HL-60 (cell line): ENCODE measurements at regions not wholly inside any gene's neighbourhood (a gene's known extent, or its start where the extent isn't known, plus 50 kb on each side); places are given as distances from the start of the nearest gene placed in this dataset.

Experiments
- DNase-seq, 2 experiments: peaks; one replicate each; pipeline ENCODE4 v3.0.0-alpha.2; 2010 to 2020; ENCODE audit warnings: low read depth in 1 of 2, low spot score in 1 of 2
- H3K27ac ChIP-seq: fragments of 250-450 bp; sonication (Bioruptor Pico); replicated peaks from 2 replicates; pipeline ENCODE4 v1.5.1; 2020; ENCODE audit warnings: mild to moderate bottlenecking, moderate library complexity
- H3K27me3 ChIP-seq: fragments of 250-450 bp; sonication (Bioruptor Pico); 2 replicates; pipeline ENCODE4 v1.5.1; 2021; ENCODE audit warnings: mild to moderate bottlenecking, moderate library complexity; ENCODE audit not compliant: insufficient read depth, poor library complexity, severe bottlenecking
- H3K4me3 ChIP-seq: replicated peaks from 2 replicates; pipeline ENCODE4 v1.5.1; 2011; ENCODE audit warnings: mild to moderate bottlenecking, control low read depth, low read length; ENCODE audit not compliant: insufficient read depth
- GABPA ChIP-seq: IDR thresholded peaks from 2 replicates; pipeline ENCODE4 v1.6.1; 2012; ENCODE audit warnings: low read depth
- POLR2AphosphoS5 ChIP-seq: IDR thresholded peaks from 2 replicates; pipeline ENCODE4 v1.6.1; 2012; ENCODE audit warnings: low read depth
- SPI1 ChIP-seq: IDR thresholded peaks from 2 replicates; pipeline ENCODE4 v1.6.1; 2012; ENCODE audit warnings: low read depth, mild to moderate bottlenecking, borderline replicate concordance
- TF ChIP-seq, protein P1 (sequence below): IDR thresholded peaks from 2 replicates; pipeline ENCODE4 v1.6.1; 2012; ENCODE audit warnings: low read depth; ENCODE audit not compliant: insufficient replicate concordance
- TF ChIP-seq, protein P2 (sequence below): IDR thresholded peaks from one replicate; pipeline ENCODE4 v1.5.1; 2011; ENCODE audit warnings: low read length, control low read depth, inconsistent platforms; ENCODE audit not compliant: insufficient read depth

- no peak overlapping the region for H3K4me3 ChIP-seq
- DNase-seq, result no peak
- no peak overlapping the region for H3K27ac ChIP-seq
- no peaks in the 10 kb centered on the region for H3K27me3 ChIP-seq
- TF ChIP-seq POLR2AphosphoS5 (no peak), SPI1 (no peak), GABPA (no peak)
- TF ChIP-seq, protein P1, sequence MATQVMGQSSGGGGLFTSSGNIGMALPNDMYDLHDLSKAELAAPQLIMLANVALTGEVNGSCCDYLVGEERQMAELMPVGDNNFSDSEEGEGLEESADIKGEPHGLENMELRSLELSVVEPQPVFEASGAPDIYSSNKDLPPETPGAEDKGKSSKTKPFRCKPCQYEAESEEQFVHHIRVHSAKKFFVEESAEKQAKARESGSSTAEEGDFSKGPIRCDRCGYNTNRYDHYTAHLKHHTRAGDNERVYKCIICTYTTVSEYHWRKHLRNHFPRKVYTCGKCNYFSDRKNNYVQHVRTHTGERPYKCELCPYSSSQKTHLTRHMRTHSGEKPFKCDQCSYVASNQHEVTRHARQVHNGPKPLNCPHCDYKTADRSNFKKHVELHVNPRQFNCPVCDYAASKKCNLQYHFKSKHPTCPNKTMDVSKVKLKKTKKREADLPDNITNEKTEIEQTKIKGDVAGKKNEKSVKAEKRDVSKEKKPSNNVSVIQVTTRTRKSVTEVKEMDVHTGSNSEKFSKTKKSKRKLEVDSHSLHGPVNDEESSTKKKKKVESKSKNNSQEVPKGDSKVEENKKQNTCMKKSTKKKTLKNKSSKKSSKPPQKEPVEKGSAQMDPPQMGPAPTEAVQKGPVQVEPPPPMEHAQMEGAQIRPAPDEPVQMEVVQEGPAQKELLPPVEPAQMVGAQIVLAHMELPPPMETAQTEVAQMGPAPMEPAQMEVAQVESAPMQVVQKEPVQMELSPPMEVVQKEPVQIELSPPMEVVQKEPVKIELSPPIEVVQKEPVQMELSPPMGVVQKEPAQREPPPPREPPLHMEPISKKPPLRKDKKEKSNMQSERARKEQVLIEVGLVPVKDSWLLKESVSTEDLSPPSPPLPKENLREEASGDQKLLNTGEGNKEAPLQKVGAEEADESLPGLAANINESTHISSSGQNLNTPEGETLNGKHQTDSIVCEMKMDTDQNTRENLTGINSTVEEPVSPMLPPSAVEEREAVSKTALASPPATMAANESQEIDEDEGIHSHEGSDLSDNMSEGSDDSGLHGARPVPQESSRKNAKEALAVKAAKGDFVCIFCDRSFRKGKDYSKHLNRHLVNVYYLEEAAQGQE, result no peak
- TF ChIP-seq, protein P2, sequence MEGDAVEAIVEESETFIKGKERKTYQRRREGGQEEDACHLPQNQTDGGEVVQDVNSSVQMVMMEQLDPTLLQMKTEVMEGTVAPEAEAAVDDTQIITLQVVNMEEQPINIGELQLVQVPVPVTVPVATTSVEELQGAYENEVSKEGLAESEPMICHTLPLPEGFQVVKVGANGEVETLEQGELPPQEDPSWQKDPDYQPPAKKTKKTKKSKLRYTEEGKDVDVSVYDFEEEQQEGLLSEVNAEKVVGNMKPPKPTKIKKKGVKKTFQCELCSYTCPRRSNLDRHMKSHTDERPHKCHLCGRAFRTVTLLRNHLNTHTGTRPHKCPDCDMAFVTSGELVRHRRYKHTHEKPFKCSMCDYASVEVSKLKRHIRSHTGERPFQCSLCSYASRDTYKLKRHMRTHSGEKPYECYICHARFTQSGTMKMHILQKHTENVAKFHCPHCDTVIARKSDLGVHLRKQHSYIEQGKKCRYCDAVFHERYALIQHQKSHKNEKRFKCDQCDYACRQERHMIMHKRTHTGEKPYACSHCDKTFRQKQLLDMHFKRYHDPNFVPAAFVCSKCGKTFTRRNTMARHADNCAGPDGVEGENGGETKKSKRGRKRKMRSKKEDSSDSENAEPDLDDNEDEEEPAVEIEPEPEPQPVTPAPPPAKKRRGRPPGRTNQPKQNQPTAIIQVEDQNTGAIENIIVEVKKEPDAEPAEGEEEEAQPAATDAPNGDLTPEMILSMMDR, result no peak
These were observed 529.5 kb downstream of the LIG4 start for GRCh38 chr13:107685876-107686275.

- TF ChIP-seq POLR2AphosphoS5 (no peak), GABPA (no peak), SPI1 (no peak)
- TF ChIP-seq, protein P1, result no peak
- TF ChIP-seq, protein P2, result no peak
These were observed 533.7 kb downstream of the LIG4 start for GRCh38 chr13:107681600-107681999.

GRCh38 chr13:107680115-107680514 lies 535.2 kb downstream of the LIG4 start:
- no peak for DNase-seq
- Histone ChIP-seq H3K27me3 (no peaks in the 10 kb centered on the region), H3K27ac (no peak overlapping the region), H3K4me3 (no peak overlapping the region)
- no peak for TF ChIP-seq POLR2AphosphoS5
- TF ChIP-seq, protein P1, result no peak
- no peak for TF ChIP-seq GABPA
- TF ChIP-seq SPI1, result no peak
- TF ChIP-seq, protein P2, result no peak

More at GRCh38 chr13:107681600-107681999, 533.7 kb downstream of the LIG4 start:
- DNase-seq, result no peak
- Histone ChIP-seq H3K27me3 (no peaks in the 10 kb centered on the region), H3K27ac (no peak overlapping the region), H3K4me3 (no peak overlapping the region)
